GM18873 (cell line): ENCODE measurements at regions not wholly inside any gene's neighbourhood (a gene's known extent, or its start where the extent isn't known, plus 50 kb on each side); places are given as distances from the start of the nearest gene placed in this dataset.
A peak's percentile ranks its signal among the peaks of the same experiment; 100 is the strongest.
"Not testable (repeated sequence)": the region's sequence is repeated elsewhere in the genome, so short reads cannot be mapped to it uniquely, and the experiment has no call there.

ENCODE experiments used
- ATAC-seq: cut with Tn5 transposase; IDR thresholded peaks from one replicate; pipeline ENCODE4 v1.9.1; 2021; ENCODE audit warnings: mild to moderate bottlenecking, moderate library complexity, moderate number of reproducible peaks; ENCODE audit not compliant: unreplicated experiment, low FRiP score

DNA sequence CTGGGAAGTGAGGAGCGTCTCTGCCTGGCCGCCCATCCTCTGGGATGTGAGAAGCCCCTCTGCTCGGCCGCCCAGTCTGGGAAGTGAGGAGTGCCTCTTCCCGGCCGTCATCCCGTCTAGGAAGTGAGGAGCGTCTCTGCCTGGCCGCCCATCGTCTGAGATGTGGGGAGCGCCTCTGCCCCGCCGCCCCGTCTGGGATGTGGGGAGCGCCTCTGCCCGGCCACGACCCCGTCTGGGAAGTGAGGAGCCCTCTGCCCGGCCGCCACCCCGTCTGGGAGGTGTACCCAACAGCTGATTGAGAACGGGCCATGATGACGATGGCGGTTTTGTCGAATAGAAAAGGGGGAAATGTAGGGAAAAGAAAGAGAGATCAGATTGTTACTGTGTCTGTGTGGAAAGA, 173.9 kb upstream of the PRSS1 start:
- ATAC-seq, result not testable (repeated sequence)

DNA sequence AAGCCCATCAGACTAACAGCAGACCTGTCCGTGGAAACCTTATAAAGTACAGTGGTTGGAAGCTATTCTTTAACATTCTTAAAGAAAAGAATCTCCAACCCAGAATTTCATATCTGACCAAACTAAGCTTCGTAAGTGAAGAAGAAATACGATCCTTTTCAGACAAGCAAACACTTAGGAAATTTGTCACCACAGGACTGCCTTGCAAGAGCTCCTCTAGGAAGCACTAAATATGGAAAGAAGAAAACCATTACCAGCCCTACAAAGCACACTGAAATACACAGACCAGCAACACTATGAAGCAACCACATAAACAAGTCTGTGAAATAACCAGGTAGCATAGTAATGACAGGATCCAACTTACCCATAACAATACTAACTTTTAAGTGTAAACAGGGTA, 177.7 kb upstream of the PRSS1 start:
- no peak for ATAC-seq

DNA sequence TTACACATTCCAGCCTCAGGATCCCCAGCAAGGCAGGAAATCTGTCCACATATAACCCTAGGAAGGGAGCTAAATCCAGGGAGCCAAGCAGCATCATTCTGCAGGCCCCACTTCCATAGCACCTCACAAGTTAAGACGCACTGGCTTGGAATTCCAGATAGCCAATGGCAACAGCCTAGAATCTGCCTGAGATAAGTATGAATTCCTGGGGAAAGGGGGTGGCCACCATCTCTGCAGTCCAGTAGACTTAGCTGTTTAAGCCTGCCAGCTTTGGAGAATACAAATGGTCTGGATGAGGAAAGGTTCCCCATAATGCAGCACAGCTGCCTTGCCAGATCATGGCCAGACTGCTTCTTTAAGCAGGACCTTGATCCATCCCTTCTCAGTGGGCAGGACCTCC, 179.4 kb upstream of the PRSS1 start:
- ATAC-seq, result no peak

DNA sequence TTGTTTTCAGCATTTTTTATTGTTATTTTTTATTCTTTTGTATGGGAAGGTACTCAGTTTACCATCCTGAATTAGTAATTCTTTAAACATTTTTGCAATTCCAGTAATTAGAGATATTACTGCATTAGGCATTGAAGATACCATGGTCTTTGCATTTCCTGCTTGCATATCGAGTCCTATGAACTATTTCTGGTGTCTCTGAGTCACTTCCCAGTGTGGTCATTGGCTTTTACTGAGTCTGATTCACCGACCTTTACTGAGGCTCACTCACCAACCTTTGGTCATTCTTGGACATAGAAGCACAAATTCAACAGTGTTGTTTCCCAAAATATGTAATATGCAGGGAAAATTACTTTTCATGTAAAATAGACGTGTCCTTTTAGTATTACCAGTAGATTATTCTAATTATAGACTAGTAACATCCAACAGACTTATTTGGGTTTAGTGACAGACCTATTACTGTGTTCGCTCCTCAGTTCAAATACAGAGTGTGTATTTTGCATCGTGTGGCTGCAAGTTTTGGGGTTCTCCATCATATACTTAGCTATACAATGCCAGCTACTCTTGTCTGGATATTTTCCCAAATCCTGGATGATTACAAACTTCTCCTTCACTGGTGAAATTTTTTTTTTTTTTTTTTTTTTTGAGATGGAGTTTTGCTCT, 180.7 kb upstream of the PRSS1 start:
- no peak for ATAC-seq

DNA sequence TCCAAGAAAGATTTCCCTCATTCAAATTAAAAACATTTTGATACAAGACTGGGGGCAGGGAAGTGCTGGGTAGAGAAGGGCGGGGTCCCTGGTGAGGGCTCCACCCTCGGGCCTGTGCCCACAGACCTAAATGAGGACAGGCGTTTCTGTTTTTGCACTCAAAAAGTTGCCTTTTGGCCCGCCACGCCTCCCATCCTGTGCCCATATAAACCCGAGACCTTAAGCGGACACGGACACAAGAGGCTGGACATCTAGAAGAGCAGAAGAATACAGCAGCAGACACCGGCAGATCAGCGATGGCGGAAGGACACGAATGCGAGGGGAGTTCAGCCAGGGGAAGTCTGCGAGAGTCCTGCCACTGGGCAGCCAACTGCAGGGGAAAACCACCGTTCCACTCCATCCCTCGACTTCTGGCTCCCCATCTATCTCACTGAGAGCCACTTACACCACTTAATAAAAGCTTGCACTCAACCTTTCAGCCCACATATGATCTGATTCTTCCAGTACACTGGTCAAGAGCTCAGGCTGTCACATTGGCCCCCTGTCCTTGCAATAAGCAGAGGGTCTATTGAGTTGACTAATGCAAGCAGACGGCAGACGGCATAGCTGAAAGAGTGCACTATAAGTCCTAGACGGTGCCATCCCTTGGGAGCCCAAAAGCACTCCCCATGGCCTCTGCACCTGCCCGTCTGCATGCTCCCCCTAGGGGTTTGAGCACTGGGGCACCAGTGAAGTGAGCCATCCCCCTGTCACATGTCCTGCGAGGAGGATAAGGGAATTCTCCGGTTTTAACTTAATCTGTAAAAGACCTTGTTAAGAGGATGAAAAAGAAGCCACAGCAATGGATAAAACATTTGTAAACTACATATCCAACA, 181.8 kb upstream of the PRSS1 start:
- ATAC-seq, result no peak

DNA sequence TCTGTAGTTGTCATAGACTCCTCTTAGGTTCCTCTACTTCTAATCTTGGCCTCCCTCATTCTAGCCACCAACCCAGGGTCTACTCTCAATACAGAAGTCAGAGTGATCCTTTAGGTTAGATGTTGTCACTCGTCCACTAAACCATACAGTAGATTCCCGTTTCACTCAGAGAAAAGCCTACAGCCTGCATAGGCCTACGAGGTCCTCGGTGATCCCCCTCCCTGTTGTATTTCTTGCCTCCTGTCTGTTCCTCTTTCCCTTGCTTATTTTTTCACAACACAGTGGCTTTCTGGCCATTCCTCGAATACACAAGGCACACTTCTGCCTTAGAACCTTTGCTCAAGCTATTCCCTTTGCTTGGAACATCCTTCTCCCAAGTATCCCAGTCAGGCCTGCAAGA, 183.0 kb upstream of the PRSS1 start:
- ATAC-seq, result no peak

DNA sequence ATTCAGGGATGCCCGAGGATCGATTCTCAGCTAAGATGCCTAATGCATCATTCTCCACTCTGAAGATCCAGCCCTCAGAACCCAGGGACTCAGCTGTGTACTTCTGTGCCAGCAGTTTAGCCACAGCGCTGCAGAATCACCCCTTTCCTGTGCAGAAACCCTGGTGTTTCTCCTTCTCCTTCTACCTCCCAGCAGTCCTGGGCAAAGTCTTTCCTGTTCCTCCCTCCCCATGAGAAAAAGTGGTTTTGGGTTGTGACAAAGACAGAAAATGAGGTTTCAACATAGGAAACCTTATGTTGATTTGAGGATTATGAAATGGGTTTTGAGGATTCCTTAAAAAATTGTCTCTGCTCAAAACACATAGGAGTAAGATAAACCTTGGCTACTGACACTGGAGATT, 185.1 kb upstream of the PRSS1 start:
- ATAC-seq, result not testable (repeated sequence)

DNA sequence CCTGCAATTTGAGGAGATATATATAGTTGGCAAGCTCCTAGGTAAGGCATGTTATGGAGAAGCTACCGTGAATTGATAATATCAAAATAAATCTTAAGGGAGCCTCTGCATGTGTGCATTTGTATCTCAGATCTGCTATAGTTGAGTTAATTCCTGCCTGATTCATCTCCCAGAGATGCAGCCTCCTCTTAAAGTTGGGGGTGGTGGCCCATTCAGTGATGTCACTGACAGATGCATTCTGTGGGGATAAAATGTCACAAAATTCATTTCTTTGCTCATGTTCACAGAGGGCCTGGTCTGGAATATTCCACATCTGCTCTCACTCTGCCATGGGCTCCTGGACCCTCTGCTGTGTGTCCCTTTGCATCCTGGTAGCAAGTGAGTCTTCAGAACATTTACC, 185.8 kb upstream of the PRSS1 start:
- ATAC-seq, result no peak

DNA sequence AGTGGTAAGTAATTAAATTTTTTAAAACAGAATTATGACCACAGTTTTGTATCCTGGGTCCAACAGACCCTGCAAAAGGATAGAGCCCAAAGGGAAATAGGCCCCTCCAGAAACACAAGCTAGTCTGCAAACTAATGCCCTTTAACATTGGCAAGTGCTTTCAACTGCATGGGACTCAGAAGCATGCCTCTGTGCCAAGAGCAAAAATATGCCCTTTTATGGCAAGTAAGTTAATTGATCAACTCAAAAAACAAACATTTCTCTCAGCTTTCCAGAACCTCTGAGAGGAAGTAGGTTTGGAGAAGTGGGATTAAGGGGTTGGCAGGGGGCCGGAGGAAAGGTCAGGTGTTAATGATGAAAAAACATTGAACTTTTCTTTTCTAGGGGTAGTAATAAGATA, 186.6 kb upstream of the PRSS1 start:
- ATAC-seq, result no peak

DNA sequence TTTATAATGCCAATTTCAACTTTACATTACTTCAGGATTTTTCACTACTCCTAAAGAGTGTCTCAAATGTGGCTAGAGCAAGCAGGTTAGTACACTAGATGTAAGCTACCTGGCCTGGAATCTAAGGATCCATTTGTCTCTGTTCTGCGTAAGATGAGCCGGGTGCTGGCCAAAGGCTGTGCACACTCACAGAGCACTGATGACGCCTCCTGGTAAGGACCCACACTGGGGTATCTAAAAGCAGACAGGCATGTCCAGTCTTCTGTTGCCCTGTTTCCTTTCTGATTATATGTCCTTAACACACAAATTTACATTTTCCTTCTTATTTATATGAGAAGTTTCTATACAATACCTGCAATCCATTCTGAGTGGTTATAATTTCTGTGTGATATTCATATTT, 187.9 kb upstream of the PRSS1 start:
- not testable (repeated sequence) for ATAC-seq

DNA sequence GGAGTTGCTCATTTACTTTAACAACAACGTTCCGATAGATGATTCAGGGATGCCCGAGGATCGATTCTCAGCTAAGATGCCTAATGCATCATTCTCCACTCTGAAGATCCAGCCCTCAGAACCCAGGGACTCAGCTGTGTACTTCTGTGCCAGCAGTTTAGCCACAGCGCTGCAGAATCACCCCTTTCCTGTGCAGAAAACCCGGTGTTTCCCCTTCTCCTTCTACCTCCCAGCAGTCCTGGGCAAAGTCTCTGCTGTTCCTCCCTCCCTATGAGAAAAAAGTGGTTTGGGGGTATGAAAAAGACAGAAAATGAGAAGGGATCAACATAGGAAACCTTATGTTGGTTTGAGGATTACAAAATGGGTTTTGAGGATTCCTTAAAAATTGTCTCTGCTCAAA, 188.5 kb upstream of the PRSS1 start:
- ATAC-seq, result not testable (repeated sequence)

DNA sequence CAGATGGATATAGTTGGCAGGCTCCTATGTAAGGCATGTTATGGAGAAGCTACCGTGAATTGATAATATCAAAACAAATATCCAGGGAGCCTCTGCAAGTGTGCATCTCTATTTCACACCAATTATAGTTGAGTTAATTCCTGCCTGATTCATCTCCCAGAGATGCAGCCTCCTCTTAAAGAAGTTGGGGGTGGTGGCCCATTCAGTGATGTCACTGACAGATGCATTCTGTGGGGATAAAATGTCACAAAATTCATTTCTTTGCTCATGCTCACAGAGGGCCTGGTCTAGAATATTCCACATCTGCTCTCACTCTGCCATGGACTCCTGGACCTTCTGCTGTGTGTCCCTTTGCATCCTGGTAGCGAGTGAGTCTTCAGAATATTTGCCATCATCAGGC, 189.1 kb upstream of the PRSS1 start:
- no peak for ATAC-seq

DNA sequence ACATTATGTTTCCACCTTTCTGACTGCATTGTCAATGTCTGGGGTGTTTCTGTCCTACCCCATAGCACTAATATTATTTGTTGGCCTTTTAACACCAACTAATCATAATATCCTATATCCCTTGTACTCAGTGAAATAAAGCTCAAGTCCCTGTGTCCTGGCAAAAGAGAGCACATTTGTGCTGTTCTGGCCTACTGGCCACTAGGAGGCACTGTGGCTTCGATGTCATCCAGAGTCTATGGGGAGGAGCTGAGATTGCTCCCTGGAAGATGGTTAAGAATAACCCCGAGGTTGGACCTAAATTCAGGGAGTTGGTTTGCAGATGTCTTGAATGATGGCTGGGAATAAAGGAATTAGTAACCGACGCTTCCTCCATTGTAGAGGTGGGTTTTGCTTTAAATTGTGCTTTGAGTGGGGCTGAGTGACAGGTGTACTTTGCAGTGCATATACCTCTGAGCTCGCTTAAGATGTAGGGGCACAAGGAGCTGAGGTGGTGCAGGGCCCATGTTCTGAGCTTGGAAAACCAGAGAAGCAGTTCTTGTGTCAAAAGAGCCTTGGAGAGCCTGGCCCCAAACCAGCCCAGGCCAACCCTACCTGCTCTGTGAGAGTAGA, 191.2 kb upstream of the PRSS1 start:
- ATAC-seq, result peak; percentile 84

DNA sequence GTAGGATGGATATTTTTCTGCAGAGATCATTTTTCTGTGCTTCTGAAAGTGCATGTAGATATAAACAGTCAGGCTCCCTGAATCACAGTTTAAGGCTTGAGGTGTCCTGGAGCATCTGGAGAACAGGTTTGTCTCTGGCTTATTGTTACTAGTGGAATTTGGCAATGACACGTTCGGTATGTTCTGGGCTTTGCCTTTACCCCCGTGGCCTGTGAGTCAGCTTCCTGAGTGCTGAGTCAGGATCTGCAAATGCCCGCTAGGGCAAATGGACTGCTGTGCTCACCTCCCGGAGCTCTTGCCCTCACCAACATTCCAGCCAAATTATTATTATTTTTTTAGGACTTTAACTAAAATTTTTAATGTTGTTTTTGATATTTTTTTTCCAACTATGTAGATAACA, 192.5 kb upstream of the PRSS1 start:
- ATAC-seq, result no peak

DNA sequence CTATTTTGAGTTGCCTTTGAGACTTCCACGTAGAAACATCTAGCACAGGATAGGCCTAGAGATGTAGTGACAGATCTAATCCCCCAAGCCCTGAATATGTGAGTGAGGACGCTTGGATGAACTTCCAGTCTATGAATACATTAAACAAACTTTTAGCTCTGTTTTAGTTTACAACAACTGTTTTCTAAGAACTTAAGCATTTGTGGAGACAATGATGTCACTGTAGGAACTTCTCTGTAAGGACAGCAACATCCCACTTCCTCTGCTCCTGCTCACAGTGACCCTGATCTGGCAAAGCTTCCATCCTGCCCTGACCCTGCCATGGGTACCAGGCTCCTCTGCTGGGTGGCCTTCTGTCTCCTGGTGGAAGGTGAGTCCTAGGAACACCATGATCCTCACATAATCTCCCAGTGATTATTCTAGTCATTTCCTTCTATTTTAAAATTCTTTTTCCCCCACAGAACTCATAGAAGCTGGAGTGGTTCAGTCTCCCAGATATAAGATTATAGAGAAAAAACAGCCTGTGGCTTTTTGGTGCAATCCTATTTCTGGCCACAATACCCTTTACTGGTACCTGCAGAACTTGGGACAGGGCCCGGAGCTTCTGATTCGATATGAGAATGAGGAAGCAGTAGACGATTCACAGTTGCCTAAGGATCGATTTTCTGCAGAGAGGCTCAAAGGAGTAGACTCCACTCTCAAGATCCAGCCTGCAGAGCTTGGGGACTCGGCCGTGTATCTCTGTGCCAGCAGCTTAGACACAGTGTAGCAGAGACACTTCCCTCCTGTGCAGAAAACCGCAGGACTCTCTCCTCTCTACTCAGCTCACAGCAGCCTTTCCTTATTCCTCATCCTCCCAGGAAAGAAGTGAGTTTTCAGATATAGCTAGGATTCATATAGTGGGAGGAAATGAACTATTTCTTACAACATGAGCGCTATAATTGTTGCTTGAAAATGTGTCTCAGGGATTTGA, 194.4 kb upstream of the PRSS1 start:
- no peak for ATAC-seq

DNA sequence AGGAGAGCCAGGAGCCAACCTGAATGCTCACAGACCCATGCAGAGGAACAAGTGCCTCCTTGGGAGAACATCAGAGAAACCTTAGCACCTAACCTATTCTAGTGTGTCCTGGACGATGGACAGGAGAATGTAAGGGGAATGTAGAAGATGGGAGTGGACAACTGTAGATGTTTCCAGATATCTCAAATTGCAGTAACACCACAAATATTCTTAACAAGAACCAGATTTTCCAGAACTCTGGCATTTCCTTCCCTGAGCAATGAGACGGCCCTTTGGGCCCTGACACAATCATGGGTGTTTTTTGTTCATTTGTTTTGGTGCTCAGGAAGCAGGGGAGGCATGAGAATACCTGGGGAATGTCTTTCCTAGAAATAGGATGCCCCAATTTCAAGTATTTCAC, 196.1 kb upstream of the PRSS1 start:
- ATAC-seq, result no peak

DNA sequence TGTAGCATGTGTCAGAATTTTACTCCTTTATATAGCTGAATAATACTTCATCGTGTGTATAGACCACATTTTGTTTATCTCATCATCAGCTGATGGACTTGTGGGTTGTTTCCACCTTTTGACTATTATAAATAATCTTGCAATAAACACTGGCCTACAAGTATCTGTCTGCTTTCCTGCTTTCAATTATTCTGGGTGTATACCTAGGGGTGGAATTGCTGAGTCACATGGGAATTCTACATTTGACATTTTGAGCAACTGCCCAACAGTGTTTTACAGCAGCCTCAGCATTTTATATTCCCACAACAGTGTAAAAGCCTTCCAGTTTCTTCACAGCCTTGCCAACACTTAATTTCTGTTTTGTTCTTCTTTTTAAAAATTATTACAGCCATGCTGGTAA, 200.3 kb upstream of the PRSS1 start:
- ATAC-seq, result no peak

DNA sequence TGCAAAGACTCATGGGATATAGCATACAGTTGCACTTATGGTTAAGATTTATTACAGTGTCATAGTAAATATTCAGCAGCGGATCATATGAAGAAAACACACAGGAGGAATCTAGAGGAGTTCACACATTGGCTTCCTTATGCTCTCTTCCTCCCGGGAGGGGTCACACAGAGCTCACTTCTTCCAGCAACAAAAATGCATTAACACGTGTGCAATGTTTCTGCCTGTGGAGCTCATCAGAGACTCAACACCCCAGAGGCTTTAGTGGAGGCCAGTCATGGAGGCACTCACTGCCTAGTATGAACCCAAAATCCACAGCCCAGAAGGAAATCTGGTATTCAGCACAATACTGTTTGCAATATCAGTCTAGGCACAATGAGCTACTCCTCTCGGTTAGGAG, 202.8 kb upstream of the PRSS1 start:
- no peak for ATAC-seq

DNA sequence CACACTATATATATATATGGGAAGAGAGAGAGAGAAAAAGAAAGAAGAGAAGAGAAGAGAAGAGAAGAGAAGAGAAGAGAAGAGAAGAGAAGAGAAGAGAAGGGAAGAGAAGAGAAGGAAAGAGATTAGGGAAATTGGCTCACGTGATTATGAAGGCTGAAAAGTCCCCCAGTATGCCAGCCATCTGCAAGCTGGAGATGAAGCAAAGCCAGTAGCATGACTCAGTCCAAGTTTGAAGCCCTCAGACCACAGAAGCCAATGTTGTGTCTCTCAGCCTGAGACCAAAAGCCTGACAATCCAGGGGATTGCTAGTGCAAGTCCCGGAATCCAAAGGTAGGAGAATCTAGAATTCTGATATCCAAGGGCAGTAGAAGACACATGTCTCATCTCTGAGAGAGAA, 206.3 kb upstream of the PRSS1 start:
- no peak for ATAC-seq

DNA sequence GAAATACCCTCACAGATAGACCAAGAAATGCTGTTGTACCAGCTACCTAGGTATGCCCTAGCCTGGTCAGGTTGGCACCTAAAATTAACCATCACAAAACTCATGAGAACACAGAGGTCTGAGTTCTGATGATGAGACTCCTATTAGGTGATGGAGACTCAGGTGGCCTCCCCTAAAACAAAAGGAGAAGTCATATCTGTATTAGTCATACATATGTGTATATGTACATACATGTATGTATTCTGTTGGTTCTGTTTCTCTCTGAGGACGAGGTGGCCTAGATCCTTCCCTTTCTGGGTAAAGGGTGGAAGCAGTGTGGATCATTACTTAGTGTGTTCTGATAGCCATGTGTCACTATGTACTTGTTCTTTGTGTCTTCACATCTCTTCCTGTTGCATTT, 207.2 kb upstream of the PRSS1 start:
- no peak for ATAC-seq

DNA sequence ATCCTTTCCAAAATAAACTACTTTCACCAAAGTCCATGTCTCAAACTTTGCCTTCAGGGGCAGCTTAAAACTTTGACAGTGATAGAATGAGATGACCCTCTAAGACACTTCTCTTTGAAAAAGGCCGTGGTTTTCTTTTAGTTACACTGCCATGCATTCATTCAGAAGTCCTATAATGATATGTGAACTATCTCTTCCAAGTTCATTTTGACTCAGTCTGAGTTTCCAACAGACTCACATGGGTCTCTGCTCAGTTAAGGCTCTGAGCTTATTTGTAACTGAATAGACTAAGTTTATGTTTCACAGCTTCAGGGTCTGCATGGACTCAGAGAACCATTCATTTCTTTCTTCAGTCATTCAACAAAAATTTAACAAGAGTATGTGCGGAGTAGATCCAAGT, 208.9 kb upstream of the PRSS1 start:
- no peak for ATAC-seq
